ENCODE measurements at regions not wholly inside any gene's neighbourhood (a gene's known extent, or its start where the extent isn't known, plus 50 kb on each side); places are given as distances from the start of the nearest gene placed in this dataset.
"Not testable (repeated sequence)": the region's sequence is repeated elsewhere in the genome, so short reads cannot be mapped to it uniquely, and the experiment has no call there.

GRCh38 chr4:126172126-126172525 is 857.4 kb downstream of the FAT4 start:
- FAIRE-seq, result no peak

DNA sequence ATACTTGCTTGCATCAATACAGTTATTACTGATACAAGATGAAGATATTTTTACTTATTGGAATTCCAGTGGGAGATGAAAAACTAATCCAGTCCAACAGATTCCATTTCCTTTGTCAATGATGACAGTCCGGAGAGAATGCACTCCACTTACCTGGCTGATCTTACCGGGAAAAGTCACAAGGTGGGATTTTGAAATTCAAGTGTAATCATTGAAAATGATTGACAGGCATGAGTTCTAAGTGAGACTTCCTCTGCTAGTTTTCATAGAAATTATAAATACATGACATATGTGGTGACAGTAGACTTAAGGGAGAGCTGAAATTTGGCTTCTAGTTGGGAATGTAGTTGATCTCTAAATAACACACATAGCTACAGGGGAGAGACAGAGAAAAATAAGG is 859.9 kb downstream of the FAT4 start:
- no peak for FAIRE-seq

DNA sequence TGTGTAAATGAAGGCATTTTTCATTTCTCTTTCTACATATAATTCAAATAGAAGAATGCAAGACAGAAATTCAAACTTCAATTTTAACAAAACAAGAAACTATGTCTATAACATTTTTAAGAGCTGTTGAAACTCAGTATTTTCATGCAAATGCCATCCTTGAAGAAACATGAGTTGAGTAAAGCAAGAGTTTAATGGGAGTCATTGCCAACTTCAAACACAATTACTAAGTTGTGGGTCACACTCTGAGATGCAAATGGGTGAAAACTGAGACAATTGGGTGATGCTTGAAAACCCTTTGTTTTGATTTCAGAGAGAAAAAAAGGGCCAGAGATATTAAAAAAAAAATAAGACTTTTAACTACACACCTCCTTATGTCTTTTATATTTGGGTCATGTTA is 865.9 kb downstream of the FAT4 start:
- FAIRE-seq, result no peak

GRCh38 chr4:126182336-126182735 is 867.6 kb downstream of the FAT4 start:
- FAIRE-seq, result no peak

- no peak for FAIRE-seq
These were observed 868.0 kb downstream of the FAT4 start for GRCh38 chr4:126182786-126183185.

DNA sequence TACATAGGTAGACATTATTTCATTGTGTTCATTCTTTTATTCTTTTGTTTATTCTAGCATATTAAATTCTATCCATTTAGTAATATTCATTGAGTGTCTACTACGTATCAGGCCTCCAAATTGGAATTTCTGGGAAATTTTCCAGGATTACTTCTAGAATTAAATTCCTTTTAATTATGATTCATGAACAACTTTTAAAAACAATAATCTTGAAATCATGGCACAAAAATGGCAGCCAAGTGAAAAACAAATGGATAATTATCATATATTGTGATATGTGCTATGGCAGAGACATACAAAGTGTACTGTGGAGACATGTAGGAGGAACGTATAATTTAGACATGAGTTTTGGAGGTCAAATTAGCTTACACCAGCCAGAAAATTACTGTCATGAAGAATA is 868.5 kb downstream of the FAT4 start:
- FAIRE-seq, result no peak

- no peak for FAIRE-seq
These were observed 876.8 kb downstream of the FAT4 start for GRCh38 chr4:126191536-126191935.

DNA sequence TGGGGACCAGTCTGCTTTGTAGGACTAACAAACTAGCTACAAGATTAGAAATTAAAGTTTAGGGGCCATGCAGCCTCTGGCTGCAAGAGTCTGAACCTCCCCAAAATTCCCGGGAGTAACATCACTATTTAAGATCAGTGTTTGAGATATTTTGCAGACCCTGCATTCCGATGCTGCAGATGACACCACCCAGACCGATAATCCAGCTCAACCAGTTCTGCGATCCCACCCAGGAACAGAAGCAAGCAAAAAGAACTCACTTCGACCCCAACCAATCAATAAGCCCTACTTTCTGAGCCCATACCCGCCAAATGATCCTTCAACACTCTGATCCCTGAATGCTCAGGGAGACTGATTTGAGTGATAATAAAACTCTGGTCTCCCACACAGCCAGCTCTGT is 877.8 kb downstream of the FAT4 start:
- FAIRE-seq, result no peak

DNA sequence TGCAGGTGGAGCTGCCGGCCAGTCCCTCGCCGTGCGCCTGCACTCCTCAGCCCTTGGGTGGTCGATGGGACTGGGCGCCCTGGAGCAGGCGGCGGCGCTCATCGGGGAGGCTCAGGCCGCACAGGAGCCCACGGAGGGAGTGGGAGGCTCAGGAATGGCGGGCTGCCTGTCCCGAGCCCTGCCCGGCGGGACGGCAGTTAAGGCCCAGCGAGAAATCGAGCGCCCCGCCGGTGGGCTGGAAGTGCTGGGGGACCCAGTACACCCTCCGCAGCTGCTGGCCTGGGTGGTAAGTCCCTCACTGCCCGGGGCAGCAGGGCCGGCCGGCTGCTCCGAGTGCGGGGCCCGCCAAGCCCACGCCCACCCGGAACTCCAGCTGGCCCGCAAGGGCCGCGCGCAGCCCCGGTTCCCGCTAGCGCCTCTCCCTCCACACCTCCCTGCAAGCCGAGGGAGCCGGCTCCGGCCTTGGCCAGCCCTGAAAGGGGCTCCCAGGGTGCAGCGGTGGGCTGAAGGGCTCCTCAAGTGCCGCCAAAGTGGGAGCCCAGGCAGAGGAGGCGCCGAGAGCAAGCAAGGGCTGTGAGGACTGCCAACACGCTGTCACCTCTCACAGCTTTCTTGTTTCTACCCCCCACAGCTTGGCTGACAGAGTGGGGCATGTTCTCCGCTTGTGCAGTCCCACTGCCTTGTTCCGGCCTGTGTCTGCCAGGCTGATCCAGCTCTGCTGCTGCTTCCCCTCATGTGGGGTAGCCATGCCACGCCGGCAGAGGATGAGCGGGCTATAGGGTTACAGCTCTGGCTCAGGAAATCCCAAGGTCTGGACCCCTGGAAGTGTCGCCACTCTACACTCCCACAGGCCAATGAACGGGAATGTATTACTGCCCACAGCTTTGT is 886.7 kb downstream of the FAT4 start:
- FAIRE-seq, result not testable (repeated sequence)

GRCh38 chr4:126202226-126202625 is 887.5 kb downstream of the FAT4 start:
- FAIRE-seq, result no peak

GRCh38 chr4:126207910-126208309 is 893.2 kb downstream of the FAT4 start:
- FAIRE-seq, result no peak

- no peak for FAIRE-seq
These were observed 894.4 kb downstream of the FAT4 start for GRCh38 chr4:126209147-126209546.

GRCh38 chr4:126213996-126214395 is 899.2 kb downstream of the FAT4 start:
- no peak for FAIRE-seq

- no peak for FAIRE-seq
These were observed 901.0 kb downstream of the FAT4 start for GRCh38 chr4:126215759-126216158.

DNA sequence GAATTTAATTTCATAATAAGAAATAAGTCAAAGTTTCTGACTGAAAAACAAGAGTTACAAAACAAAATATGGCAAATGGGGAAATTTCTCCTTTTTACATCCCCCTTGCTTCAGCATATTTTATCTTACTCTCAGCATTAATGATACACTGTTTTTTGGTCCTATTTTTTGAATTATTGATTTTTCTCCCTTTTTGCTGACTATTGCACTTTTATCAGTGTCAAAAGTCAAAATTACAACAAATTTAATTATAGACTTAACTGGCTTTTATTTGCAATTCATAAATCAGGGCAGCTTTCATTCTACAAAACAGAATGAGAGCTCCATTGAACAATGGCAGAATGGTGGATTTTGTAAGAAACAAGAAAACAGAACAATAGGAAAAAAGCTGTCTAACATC is 901.9 kb downstream of the FAT4 start:
- FAIRE-seq, result no peak

GRCh38 chr4:126221282-126221681 is 906.5 kb downstream of the FAT4 start:
- no peak for FAIRE-seq

- peak; percentile 41 for FAIRE-seq
These were observed 907.1 kb downstream of the FAT4 start for GRCh38 chr4:126221717-126222340.

DNA sequence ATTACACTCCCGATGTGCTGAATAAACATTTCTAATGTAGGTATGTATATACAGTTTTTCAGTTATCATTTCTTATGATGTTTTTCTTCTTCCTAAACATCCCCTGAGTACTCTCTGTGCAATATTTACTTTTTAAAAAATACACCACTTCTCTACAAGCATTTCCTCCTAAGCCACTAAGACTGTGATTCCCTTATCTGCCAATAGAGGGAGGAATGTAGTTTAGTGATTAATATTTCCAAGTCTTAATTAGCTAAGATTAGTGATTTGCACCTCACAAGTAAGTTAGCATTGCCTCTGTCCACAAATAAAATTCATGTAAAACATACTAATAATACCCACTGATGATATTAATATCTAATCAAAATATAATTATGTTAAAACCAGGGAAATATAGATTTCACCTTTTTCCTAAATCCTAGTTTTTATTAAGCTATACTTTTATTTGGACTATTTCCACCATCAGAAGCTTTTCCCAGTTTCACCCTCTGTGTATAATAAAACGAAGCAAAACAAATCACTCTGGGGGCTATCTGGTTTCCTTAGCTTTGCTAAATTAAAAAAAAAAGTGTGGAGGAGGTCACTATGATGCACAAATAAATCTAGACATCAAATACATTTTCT is 909.1 kb downstream of the FAT4 start:
- no peak for FAIRE-seq

DNA sequence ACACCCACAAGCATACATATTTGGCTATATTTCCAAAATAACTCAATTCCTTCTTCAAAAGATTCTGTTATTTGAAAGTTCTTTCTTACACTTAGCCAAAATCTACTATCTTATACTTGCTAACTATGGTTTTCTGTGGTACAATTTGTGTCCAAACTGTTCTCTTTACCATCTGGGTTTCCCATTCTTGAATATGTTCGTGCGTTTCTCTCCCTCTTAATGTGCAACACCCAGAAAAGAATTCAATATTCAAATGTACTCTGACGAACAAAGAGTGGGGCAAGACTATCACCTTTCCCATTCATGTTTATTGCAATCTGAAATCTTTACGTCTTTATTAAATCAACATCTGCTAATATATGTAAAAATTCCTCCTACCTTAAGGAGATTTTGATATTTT is 912.7 kb downstream of the FAT4 start:
- FAIRE-seq, result no peak

DNA sequence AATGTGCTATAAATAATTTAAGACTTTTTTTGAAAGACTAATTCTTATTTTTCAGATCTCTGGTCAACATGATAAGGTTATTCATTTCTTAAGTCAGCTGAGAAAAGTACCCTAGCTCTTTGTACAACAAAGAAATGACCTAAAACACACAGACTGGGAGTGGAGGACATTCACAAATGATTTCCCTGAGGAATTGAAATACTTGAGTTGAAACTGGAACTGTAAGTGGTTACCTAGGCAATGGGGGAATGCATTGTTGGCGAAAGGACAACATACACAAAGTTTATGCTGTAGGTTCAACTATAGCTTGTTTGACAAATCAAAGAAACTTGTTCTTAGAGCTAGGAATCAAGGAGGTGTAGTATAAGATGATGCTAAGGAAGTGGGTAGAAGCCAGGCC is 915.5 kb downstream of the FAT4 start:
- FAIRE-seq, result no peak

GRCh38 chr4:126233483-126233882 is 918.7 kb downstream of the FAT4 start:
- FAIRE-seq, result no peak

DNA sequence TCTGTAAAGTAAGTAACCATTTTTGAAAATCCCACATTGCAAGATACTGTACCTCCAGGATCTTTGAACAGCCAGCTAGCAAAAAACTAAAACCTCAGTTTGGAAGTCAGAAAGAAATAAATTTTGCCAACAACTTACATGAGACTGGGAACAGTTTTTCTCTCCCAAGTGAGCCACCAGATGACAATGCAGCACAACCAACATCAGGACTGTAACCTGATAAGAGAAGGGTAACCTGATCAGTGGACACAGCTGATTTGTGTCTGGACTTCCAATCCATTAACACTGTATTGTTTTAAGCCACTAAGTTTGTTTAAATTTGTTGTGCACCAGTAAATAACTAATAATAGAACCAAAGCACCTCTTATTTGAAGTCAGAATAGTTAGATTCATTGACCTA is 923.3 kb downstream of the FAT4 start:
- FAIRE-seq, result no peak

GRCh38 chr4:126241634-126242033 is 926.9 kb downstream of the FAT4 start:
- FAIRE-seq, result no peak

Data from endometrium (tissue), 2 donors.